Hematopoietic multipotent progenitor cell treated with erythropoietin and hydrocortisone succinate and interleukin-3 and kit ligand, for 6 days (in vitro differentiated cells): ENCODE measurements at regions not wholly inside any gene's neighbourhood (a gene's known extent, or its start where the extent isn't known, plus 50 kb on each side); places are given as distances from the start of the nearest gene placed in this dataset.
"Not testable (repeated sequence)": the region's sequence is repeated elsewhere in the genome, so short reads cannot be mapped to it uniquely, and the experiment has no call there.

Experiments used
- DNase-seq: peaks from one replicate; pipeline ENCODE4 v3.0.0-alpha.2; 2015

DNA sequence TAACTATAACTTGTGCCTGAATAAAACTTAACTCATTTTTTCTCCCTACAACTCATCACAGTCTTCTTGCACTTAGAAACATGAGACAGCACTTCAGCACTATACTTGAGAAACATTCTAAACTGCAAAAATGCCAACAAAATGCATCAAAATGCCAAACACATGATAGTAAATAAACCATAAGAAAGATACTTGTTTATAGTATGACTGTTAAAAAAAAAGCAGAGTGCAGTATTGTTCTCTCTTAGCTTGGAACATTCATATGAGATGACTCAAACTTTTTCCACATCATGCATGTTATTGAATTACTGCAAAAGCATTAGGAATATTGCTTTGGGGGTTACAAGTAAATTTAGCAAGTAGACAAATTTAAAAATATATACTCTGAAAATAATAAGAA is 135.7 kb upstream of the ANXA10 start:
- DNase-seq, result no peak

DNA sequence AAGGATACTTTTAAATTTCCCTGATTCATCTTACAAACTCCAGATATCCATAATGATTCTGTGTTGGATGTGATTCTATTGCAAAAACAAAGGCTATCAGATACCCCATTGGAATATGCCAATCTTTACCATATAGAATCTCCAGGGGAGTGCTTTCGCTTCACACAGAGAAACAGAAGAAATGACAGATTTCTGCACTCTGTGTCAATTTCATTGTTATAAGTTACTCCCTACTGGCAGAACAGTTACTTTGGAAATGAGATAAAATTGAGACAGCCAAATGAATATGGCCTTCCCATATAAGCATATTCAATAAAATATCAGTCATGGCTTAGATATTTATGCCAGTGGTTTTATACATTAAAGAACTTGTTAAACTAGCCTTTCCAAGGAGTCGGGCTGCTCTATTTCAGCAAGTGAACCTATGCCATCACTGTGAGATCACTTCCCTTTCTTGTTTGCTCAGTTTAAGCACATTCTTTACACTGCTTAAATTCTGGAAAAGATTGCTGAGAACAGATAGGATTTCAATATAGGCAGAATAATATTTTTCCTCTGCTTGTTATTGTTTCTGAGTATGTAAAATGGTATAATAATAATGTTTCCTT is 127.5 kb upstream of the ANXA10 start:
- no peak for DNase-seq

DNA sequence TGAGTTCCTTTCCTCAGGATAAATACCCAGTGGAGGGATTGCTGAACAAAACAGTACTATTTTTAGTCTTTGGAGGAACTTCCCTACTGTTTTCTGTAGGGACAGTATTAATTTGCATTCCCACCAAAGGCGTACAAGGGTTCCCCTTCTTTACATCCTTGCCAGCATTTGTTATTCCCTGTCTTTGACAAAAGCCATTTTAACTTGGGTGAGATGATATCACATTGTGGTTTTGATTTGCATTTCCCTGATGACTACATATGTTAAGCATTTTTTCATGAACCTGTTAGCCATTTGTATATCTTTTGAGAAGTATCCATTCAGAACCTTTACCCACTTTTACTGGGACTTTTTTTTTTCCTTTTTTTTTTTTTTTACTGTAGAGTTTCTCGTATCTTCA is 126.2 kb upstream of the ANXA10 start:
- no peak for DNase-seq

DNA sequence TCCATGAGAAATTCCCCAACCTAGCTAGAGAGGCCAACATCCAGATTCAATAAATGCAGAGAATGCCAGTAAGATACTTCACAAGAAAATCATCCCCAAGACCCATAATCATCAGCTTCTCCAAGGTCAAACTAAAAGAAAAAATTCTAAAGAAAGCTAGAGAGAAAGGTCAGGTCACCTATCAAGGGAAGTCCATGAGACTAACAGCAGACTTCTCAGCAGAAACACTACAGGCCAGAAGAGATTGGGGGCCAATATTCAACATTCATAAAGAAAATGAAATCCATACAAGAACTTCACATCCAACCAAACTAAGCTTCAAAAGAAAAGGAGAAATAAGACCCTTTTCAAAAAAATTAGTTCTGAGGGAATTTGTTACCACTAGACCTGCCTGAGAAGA is 118.8 kb upstream of the ANXA10 start:
- DNase-seq, result no peak

DNA sequence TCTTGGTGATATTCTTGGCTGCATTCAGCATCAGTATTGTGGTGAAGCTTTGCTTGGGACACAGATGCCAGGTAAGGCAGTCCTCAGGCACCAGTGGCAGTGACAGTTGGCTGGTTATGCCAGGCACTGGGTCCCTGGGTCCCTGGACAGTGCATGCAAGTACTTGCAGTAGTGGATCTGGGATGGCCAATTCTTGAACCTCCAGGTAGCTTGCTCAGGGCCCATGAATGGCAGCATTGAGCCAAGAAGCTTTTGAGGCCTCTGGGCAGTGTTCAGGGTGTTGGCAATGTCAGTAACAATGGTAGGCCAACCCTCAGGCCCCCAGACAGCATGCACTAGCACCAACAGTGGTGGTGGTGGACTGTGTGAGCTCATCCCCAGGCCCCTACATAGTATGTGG is 106.8 kb upstream of the ANXA10 start:
- no peak for DNase-seq

DNA sequence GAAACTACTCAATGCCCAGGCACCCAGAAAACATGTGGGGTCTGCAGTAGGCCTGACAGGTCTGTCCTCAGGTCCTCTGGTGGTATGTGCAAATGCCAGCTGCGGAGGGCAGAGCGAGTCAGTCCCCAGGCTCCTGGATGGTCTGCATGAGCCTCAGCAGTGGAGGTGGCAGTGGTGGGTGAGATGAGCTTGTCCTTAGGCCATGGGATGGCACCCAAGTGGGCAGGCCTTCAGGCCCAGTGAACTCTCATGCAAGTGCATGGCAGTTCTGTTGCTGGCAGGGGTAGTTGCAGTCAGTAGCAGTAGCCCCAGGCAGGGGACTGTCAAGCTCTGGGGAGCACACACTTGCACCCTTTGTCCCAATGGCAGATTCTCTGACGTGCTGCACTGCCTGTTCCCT is 106.3 kb upstream of the ANXA10 start:
- no peak for DNase-seq

DNA sequence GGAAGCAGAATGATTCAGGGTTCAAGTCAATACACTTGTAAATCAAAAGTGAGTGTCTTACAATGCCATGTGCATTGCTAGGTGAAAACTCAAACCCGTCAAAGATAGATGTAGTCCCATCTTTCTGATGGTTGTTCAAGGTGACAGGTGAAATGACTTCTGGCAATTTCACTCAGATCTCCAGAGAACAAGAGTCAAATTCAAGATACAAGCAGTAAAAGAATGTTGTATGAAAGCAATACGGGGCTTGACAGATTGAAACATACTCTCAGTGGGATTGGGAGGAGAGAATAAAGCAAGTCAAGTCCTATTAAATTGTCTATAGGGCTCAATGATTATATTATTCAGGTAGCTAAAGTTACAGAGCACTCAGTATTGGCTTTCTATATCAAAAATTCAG is 105.1 kb upstream of the ANXA10 start:
- no peak for DNase-seq

DNA sequence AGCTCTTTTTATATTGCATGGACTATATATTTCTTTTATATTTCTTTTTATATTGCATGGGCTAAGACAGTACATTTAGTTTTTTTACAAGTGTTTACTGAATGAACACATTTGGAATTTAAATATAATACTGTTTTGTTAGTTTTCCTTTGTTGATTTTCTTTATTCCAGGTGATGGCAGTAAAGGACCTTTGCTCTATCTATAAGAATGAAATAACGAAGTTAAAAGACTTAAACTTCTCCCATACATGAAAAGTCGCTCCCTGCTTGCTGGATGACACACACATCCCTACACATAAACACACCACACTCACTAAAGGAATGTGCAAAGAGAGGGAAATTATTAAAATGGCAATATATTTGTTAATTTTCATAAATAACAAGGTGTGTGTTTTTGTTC is 102.5 kb upstream of the ANXA10 start:
- DNase-seq, result no peak

DNA sequence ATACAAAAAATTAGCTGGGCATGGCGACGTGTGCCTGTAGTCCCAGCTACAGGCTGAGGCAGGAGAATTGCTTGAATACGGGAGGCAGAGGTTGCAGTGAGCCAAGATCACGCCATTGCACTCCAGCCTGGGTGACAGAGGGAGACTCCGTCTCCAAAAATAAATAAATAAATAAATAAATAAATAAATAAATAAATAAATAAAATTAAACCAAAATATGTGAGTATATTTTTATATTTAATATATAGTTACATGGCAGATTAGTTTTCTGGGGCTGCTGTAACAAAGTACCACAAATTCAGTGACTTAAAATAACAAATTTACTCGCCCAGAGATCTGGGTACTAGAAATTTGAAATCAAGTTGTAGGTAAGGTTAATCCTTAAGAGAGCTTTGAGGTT is 84.2 kb upstream of the ANXA10 start:
- not testable (repeated sequence) for DNase-seq

DNA sequence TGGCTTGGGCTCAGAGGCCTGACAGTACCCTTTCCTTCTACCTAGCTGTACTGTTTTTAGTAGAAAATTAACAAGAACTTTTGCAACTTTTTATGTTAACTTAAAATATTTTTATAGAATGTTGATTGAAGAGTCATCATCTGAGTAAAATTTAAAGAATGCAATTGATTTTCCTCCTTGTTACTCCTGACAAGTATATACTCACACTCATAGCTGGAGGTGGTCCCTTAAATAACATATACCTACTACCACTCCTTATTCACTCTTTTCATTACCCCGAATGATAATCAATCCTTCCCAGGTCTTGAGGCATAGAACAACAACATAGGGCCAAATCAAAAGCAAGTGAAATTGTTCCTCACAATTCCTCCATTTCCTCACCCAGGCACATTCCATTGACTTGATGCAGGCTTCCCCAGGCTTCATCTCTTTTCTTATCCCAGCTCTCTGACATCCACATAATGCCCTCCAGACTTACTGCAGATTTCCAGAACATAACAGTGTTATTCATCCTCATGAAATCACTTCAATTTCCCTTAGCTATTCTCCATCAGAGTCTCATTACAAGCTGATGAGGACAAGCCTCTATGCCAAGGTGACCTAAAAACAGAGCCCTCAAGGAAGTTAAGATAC is 73.2 kb upstream of the ANXA10 start:
- no peak for DNase-seq

DNA sequence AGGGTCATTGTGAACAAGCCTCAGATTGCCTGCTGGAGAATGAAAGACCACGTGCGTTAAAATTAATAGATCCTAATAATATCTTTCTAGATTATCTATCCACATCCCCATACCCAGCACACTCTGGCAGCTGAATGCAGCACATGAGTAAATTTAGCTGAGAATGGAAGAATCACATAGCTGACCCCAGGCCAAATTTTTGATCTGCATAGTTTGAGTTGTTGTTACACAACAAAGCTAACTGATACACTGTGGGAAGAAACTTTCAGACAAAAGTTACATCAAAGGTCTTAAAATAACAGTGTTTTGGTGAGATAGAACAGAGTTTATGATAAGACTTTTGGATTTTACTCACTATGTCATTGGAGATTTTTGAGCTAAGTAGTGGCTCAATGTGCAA is 72.4 kb upstream of the ANXA10 start:
- DNase-seq, result no peak

DNA sequence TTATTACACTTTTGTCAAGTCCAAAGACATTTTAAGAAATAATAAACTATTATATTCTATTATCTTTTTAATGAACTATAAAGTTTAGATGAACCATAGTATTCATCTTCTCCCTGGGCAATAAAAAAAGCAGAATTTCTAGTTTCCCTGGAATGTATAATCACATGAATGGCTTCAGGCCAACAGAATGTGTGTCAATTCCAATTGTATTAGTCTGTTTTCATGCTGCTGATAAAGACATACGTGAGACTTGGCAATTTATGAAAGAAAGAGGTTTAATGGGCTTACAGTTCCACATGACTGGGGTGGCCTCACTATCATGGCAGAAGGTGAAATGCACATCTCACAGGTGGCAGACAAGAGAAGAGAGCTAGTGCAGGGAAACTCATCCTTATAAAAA is 70.7 kb upstream of the ANXA10 start:
- DNase-seq, result no peak

DNA sequence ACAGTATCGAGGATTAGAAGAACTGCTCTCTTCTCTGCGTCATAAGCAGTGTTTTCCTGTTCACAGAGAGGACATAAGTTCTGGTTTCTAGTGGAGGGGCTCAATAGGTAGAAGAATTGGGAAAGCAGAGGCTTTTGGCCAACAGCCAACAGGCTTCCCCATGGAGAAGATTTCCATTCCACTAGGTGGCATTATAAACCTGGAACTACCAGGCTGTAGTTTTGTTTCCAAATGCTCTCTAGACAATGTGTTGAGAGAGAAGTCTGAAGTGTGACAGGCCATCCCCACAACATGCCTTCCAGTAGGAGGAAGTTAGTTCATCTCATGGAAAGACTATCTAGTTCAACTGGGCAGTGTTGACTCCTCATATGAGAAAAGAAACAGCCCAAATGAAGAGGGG is 63.8 kb upstream of the ANXA10 start:
- DNase-seq, result no peak

DNA sequence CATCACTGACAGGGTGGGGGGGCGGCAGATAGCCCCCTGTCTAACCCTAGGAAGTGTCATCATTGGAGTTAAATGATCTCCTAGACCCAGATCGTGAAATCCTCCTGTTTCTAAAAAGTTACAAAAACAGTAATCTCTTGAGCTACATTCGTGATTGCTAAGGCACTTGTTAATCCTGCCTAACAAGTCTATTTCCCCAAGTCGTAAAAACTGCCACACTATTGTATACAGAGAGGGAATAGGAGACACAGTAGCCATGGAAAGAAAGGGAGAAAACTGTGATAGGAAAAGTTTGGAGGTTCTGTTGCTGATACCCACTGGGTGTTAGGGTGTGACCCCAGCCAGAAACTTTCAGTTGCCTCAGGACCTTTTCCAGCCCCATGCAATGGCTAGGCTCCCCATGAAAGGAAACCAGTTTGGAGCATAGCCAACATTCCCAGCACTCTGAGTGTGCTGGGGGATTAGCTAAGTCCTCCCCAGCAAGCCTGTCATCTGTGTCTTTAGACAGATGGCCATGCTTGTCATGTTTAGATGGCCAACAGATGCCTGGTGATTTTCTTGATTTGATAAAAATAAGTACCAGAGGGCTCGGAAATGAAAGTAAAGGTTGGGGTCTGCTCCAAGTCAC is 63.3 kb upstream of the ANXA10 start:
- DNase-seq, result no peak

DNA sequence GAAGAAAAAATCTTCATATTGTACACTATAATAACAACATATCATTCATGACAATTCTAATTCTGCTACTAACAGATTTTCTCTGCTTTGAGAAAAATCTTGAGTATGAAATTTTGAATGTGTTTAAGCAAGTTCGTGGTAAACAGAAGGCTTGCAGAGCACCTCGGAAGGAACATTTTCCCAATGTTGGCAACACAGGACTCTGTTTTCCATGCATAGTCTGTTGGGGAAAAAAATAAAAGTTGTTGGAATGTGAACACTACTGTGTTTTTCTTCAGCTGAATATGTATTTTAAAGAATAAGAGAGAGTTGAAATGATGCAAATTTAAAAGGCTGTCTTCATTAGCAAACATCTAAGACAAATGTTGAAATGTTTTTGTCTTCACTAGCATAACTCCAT is 54.7 kb upstream of the ANXA10 start:
- DNase-seq, result no peak

DNA sequence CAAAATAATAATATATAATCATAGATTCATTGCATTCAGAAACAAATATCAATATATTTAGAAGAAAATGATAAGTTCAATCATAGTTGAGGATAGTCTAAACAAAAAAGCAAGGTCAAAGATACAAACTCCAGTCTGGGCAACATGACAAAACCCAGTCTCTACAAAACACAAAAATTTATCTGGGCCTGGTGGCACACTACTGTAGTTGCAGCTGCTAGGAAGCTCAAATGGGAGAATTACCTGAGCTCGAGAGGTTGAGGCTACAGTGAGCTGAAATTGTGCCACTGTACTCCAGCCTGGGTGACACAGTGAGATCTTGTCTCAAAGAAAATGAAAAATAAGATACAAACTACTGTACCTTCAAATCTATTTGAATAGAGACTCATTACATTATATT is 52.7 kb upstream of the ANXA10 start:
- no peak for DNase-seq
